K562 (cell line): ENCODE measurements at regions not wholly inside any gene's neighbourhood (a gene's known extent, or its start where the extent isn't known, plus 50 kb on each side); places are given as distances from the start of the nearest gene placed in this dataset.

Experiments
- ATAC-seq: fragments of 200-7000 bp; cut with Tn5 transposase; 3 replicates; pipeline ENCODE4 v1.9.1; 2020; ENCODE audit warnings: moderate library complexity
- BruUV-seq: library from RNA; stranded (reverse); fragments of 400-500 nt; replicated peaks from 2 replicates; lab custom pipeline; 2021; lab: Mats Ljungman, UMichigan
- CTCF ChIA-PET: fragments of 300-600 bp; formaldehyde crosslinking; extraction: SDS; loops from one replicate; lab custom pipeline; 2021; ENCODE audit warnings: low intra/inter-chr PET ratio; lab: Yijun Ruan, JAX
- POLR2A ChIA-PET: fragments of 300-600, 350-650 bp; sonication (Branson Sonifier 250); formaldehyde crosslinking; extraction: SDS; loops from one replicate; lab custom pipeline; 2021; ENCODE audit warnings: antibody characterized with exemption, inconsistent platforms; lab: Yijun Ruan, JAX
- DNase-seq, 4 experiments: peaks; one replicate each; pipeline versions ENCODE4 v3.0.0 to v3.0.0-alpha.2; 2011 to 2018; ENCODE audit warnings: low spot score in 3 of 4, mixed read lengths in 3 of 4; ENCODE audit errors: extremely low read depth in 1 of 4
- FAIRE-seq: peaks from 2 replicates; lab custom pipeline; 2011; peaks lifted over from hg19 to GRCh38; lab: Jason Lieb, UNC
- H2AFZ ChIP-seq: 2 replicates; pipeline ENCODE4 v1.6.0; 2011; ENCODE audit warnings: low read depth, low read length, control low read depth, inconsistent platforms
- H3K27ac ChIP-seq: fragments of 200-600 bp; 3 replicates; pipeline ENCODE4 v1.8.0; 2011; ENCODE audit warnings: low read depth, mild to moderate bottlenecking, control low read depth, inconsistent platforms, low read length, moderate library complexity, mixed read lengths; ENCODE audit errors: extremely low read depth
- H3K27me3 ChIP-seq, 2 experiments: fragments of 300-600 bp in 1 of 2; 2 replicates in 1 of 2; 3 replicates in 1 of 2; pipeline versions ENCODE4 v1.6.0 to v1.8.0; 2011; ENCODE audit warnings: inconsistent platforms in 2 of 2, low read length in 2 of 2, mild to moderate bottlenecking in 1 of 2, mixed read lengths in 1 of 2, moderate library complexity in 1 of 2; ENCODE audit not compliant: control insufficient read depth in 2 of 2, insufficient read depth in 2 of 2
- H3K36me3 ChIP-seq: fragments of 300-600 bp; 3 replicates; pipeline ENCODE4 v1.8.0; 2011; ENCODE audit warnings: mild to moderate bottlenecking, low read length, inconsistent platforms; ENCODE audit not compliant: control insufficient read depth, insufficient read depth
- H3K4me1 ChIP-seq, 2 experiments: fragments of 200-600 bp in 1 of 2; replicated peaks in 1 of 2; 2 replicates in 1 of 2; 3 replicates in 1 of 2; pipeline versions ENCODE4 v1.5.1 to v1.8.0; 2011; ENCODE audit warnings: inconsistent platforms in 2 of 2, low read length in 2 of 2, mild to moderate bottlenecking in 1 of 2, mixed read lengths in 1 of 2, moderate library complexity in 1 of 2; ENCODE audit not compliant: control insufficient read depth in 2 of 2, insufficient read depth in 2 of 2
- H3K4me2 ChIP-seq: 2 replicates; pipeline ENCODE4 v1.6.1; 2011; ENCODE audit warnings: low read length, control low read depth, inconsistent platforms, mixed read lengths; ENCODE audit not compliant: insufficient read depth
- H3K4me3 ChIP-seq: fragments of 200-600 bp; sonication (generic), shearing (Covaris generic); 2 replicates; pipeline ENCODE4 v1.5.1; 2016; ENCODE audit warnings: control low read depth, inconsistent platforms
- H3K79me2 ChIP-seq: fragments of 200-600 bp; 3 replicates; pipeline ENCODE4 v1.8.0; 2011; ENCODE audit warnings: low read length, inconsistent platforms; ENCODE audit not compliant: control insufficient read depth, insufficient read depth
- H3K9ac ChIP-seq, 2 experiments: 2 replicates each; pipeline versions ENCODE4 v1.6.0 to v1.6.1; 2011; ENCODE audit warnings: low read depth in 2 of 2, low read length in 2 of 2, control low read depth in 1 of 2, inconsistent platforms in 1 of 2, mild to moderate bottlenecking in 1 of 2, mixed read lengths in 1 of 2; ENCODE audit not compliant: insufficient read depth in 1 of 2
- H3K9me1 ChIP-seq: one replicate; pipeline ENCODE4 v1.6.0; 2011; ENCODE audit warnings: inconsistent platforms, mild to moderate bottlenecking, low read length, moderate library complexity; ENCODE audit not compliant: control insufficient read depth, insufficient read depth
- H3K9me3 ChIP-seq: replicated peaks from 2 replicates; pipeline ENCODE4 v1.5.1; 2011; ENCODE audit warnings: low read depth, low read length, inconsistent platforms; ENCODE audit not compliant: control insufficient read depth, insufficient read depth
- H4K20me1 ChIP-seq: replicated peaks from 2 replicates; pipeline ENCODE4 v1.6.1; 2011; ENCODE audit warnings: low read length, inconsistent platforms, mixed read lengths; ENCODE audit not compliant: control insufficient read depth, insufficient read depth
- CC2D1A ChIP-seq: fragments of 450-650 bp; IDR thresholded peaks from 2 replicates; pipeline ENCODE4 v1.6.1; 2017; ENCODE audit warnings: mild to moderate bottlenecking
- ETS2 ChIP-seq: IDR thresholded peaks from 2 replicates; pipeline ENCODE4 v1.6.1; 2016; ENCODE audit warnings: borderline replicate concordance, missing genetic modification characterization, mild to moderate bottlenecking, moderate library complexity, missing compliant biosample characterization; ENCODE audit not compliant: poor library complexity, severe bottlenecking
- MYBL2 ChIP-seq, 2 experiments: fragments of 450-650 bp in 1 of 2; sonication (generic) in 1 of 2; formaldehyde crosslinking in 1 of 2; IDR thresholded peaks; 2 replicates each; pipeline versions ENCODE4 v1.6.1 to v1.8.1; 2017 to 2022; ENCODE audit warnings: borderline replicate concordance in 1 of 2, inconsistent platforms in 1 of 2, low read depth in 1 of 2, mild to moderate bottlenecking in 1 of 2, missing genetic modification reagents in 1 of 2, moderate library complexity in 1 of 2
- NFATC3 ChIP-seq: fragments of 450-650 bp; IDR thresholded peaks from 2 replicates; pipeline ENCODE4 v1.6.1; 2017; ENCODE audit warnings: mild to moderate bottlenecking
- PBX2 ChIP-seq, 2 experiments: IDR thresholded peaks in 1 of 2; conservative IDR thresholded peaks in 1 of 2; 2 replicates each; pipeline ENCODE4 v1.6.1; 2016; ENCODE audit warnings: low read depth in 2 of 2, mild to moderate bottlenecking in 1 of 2, missing compliant biosample characterization in 1 of 2, missing genetic modification characterization in 1 of 2, moderate library complexity in 1 of 2
- RNF219 ChIP-seq: fragments of 250-450 bp; sonication (Bioruptor Pico); IDR thresholded peaks from 2 replicates; pipeline ENCODE4 v1.5.0; 2022; ENCODE audit warnings: mild to moderate bottlenecking
- ZBTB9 ChIP-seq: fragments of 450-650 bp; formaldehyde crosslinking; IDR thresholded peaks from 2 replicates; pipeline ENCODE4 v1.4.0; 2020; ENCODE audit warnings: mild to moderate bottlenecking, moderate library complexity
- ZNF143 ChIP-seq: sonication (generic); formaldehyde crosslinking; IDR thresholded peaks from 2 replicates; pipeline ENCODE4 v1.9.0; 2022; ENCODE audit warnings: mild to moderate bottlenecking, missing genetic modification reagents
- ZNF263 ChIP-seq: sonication (generic); formaldehyde crosslinking; IDR thresholded peaks from 2 replicates; pipeline ENCODE4 v1.8.0; 2022; ENCODE audit warnings: mild to moderate bottlenecking, missing genetic modification reagents, borderline replicate concordance
- ZNF324 ChIP-seq: fragments of 250-450 bp; sonication (Bioruptor Pico); IDR thresholded peaks from 2 replicates; pipeline ENCODE4 v1.4.0; 2020; ENCODE audit warnings: mild to moderate bottlenecking
- WGBS: fragments of 100-300 bp; shearing (Covaris generic); methylation state at CpG from one replicate; pipeline ENCODE4 v1.1.6; 2016; ENCODE audit warnings: low coverage, mixed read lengths; ENCODE audit not compliant: insufficient coverage; ENCODE audit errors: missing lambda C conversion rate; 5-methylcytosine and 5-hydroxymethylcytosine counted together
- in situ Hi-C: fragments of 300-500 bp; cut with MboI; formaldehyde crosslinking; loops from 4 replicates; pipeline ENCODE4 v1.15.0; 2018; ENCODE audit warnings: inconsistent platforms, mixed read lengths
- intact Hi-C: fragments of 100-400 bp; cut with micrococcal nuclease; formaldehyde crosslinking; loops from 2 replicates; pipeline ENCODE4 v1.14.2; 2022

- no peak overlapping the region for H3K4me3 ChIP-seq
- no peak overlapping the region for H3K4me2 ChIP-seq
- DNase-seq (no peak), FAIRE-seq (no peak), ATAC-seq (no peak)
- no peaks in the 10 kb centered on the region for H3K9me3 ChIP-seq
- 0% methylated on average over 1 of the region's 1 CpG for WGBS
- no peak overlapping the region for H3K27ac ChIP-seq
- no peaks in the 10 kb centered on the region for H3K4me1 ChIP-seq
- no peak overlapping the region for H2AFZ ChIP-seq
- H3K36me3 ChIP-seq: no peaks in the 10 kb centered on the region
- ChIA-PET POLR2A (no interaction called here), CTCF (no interaction called here)
- no peaks in the 10 kb centered on the region for H3K9me1 ChIP-seq
- H4K20me1 ChIP-seq: no peaks in the 10 kb centered on the region
- in situ Hi-C loops (no loop called here), intact Hi-C loops (no loop called here)
- no peak overlapping the region for H3K9ac ChIP-seq
- H3K79me2 ChIP-seq: no peaks in the 10 kb centered on the region
- BruUV-seq: no TSS peak
- no peaks in the 10 kb centered on the region for H3K27me3 ChIP-seq
- TF ChIP-seq ZNF324: no peak
- TF ChIP-seq ZNF263 (CRISPR knock-in tag): no peak
- no peak for TF ChIP-seq ETS2
- no peak for TF ChIP-seq ZNF143 (CRISPR knock-in tag)
- TF ChIP-seq CC2D1A: no peak
- TF ChIP-seq NFATC3: no peak
- no peak for TF ChIP-seq MYBL2 (IDR thresholded peaks at IDR 0.05; ENCODE audit: low read depth)
- no peak for TF ChIP-seq MYBL2 (CRISPR knock-in tag; IDR thresholded peaks at IDR 0.05; ENCODE audit: borderline replicate concordance)
- no peak for TF ChIP-seq ZBTB9 (CRISPR knock-in tag)
- TF ChIP-seq RNF219: no peak
- TF ChIP-seq PBX2 (CRISPR knock-in tag; IDR thresholded peaks at IDR 0.05; ENCODE audit: low read depth): no peak
- no peak for TF ChIP-seq PBX2 (tag; conservative IDR thresholded peaks at IDR 0.05; ENCODE audit: low read depth)
Measured at GRCh38 chr2:194086129-194086528, 1570.9 kb upstream of the SLC39A10 start.
